Colonic mucosa (tissue), 4 donors: ENCODE measurements at regions not wholly inside any gene's neighbourhood (a gene's known extent, or its start where the extent isn't known, plus 50 kb on each side); places are given as distances from the start of the nearest gene placed in this dataset.

Experiments used
- DNase-seq: peaks from one replicate; pipeline ENCODE4 v3.0.0-alpha.2; 2020
- H3K27ac ChIP-seq: fragments of 200-600 bp; one replicate; pipeline ENCODE4 v1.8.0; 2021
- H3K27me3 ChIP-seq: fragments of 200-600 bp; one replicate; pipeline ENCODE4 v1.8.0; 2021
- H3K36me3 ChIP-seq: fragments of 200-600 bp; one replicate; pipeline ENCODE4 v1.8.0; 2021
- H3K4me1 ChIP-seq: fragments of 200-600 bp; one replicate; pipeline ENCODE4 v1.8.0; 2021; ENCODE audit warnings: mild to moderate bottlenecking
- H3K4me3 ChIP-seq: fragments of 200-600 bp; one replicate; pipeline ENCODE4 v1.8.0; 2021
- H3K9ac ChIP-seq, 2 donors: one replicate each; pipeline ENCODE4 v1.7.0; 2013; ENCODE audit warnings: control low read depth in 2 of 2, low read depth in 2 of 2, low read length in 2 of 2
- H3K9me3 ChIP-seq: fragments of 200-600 bp; one replicate; pipeline ENCODE4 v1.8.0; 2021
- CTCF ChIP-seq: fragments of 200-600 bp; IDR thresholded peaks from one replicate; pipeline ENCODE4 v1.8.0; 2022; ENCODE audit warnings: antibody characterized with exemption, mild to moderate bottlenecking
- intact Hi-C: fragments of 100-400 bp; cut with DNase I; formaldehyde crosslinking; loops from one replicate; pipeline ENCODE4 v1.14.1; 2022
- donor health status: healthy.
- donor health status: DM: no; HTN: no; CAD: no.
- donor health status: DM: no; HTN: no; CAD: no.

- no peaks in the 10 kb centered on the region for H3K4me1 ChIP-seq
- no peak for TF ChIP-seq CTCF
- no peak overlapping the region for H3K9ac ChIP-seq
- no peak for DNase-seq
- intact Hi-C loops, result no loop called here
- H3K9me3 ChIP-seq, result no peaks in the 10 kb centered on the region
- H3K4me3 ChIP-seq, result no peak overlapping the region
- H3K27me3 ChIP-seq, result no peaks in the 10 kb centered on the region
- H3K27ac ChIP-seq, result no peak overlapping the region
- no peaks in the 10 kb centered on the region for H3K36me3 ChIP-seq
Measured at GRCh38 chr6:108767418-108768165, 80.6 kb upstream of the ARMC2 start.

GRCh38 chr6:108768166-108768555 lies 80.1 kb upstream of the ARMC2 start:
- no peaks in the 10 kb centered on the region for H3K27me3 ChIP-seq
- intact Hi-C loops, result no loop called here
- H3K9me3 ChIP-seq, result no peaks in the 10 kb centered on the region
- H3K36me3 ChIP-seq, result no peaks in the 10 kb centered on the region
- H3K4me1 ChIP-seq, result no peaks in the 10 kb centered on the region
- H3K27ac ChIP-seq, result no peak overlapping the region
- no peak overlapping the region for H3K9ac ChIP-seq
- H3K4me3 ChIP-seq, result no peak overlapping the region
- DNase-seq, result no peak
- TF ChIP-seq CTCF, result no peak

DNA sequence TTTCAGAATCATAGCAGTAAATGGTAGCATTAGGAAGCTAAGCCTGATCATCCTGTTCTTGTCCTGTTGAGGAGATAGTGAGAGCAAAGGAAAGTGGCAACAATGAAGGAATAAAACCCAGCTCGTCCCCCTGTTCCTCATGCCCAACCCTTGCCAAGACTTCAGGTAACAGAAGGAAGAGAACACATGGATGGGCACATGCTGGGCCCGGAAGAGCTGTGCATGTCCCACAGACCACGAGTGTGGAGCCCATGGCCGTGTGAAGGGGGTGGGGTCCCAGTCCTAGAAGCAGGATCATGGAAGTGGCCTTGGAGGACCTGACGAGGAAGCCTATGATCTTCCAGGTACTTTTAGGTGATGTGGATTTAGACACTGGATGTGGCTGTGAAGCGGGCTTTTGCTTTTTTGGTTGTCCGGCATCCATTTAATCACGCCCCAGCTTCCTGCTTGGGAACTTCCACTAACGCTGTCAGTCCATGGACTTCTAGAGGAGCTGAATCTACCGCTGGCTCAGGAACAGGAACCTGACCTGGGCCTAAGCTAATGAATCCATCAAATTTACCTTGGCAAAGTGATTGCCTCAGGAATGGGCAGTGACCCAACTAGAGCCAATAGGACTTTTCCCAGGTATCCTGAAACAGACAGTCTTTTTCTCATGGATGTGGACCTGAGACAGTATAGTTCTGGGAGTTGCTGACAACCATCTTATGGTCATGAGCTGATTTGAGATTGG lies 79.3 kb upstream of the ARMC2 start:
- H3K9ac ChIP-seq, result no peak overlapping the region
- no peaks in the 10 kb centered on the region for H3K27me3 ChIP-seq
- no peak overlapping the region for H3K27ac ChIP-seq
- no peak for DNase-seq
- no peak overlapping the region for H3K4me3 ChIP-seq
- intact Hi-C loops, result no loop called here
- no peaks in the 10 kb centered on the region for H3K4me1 ChIP-seq
- no peak for TF ChIP-seq CTCF
- no peaks in the 10 kb centered on the region for H3K36me3 ChIP-seq
- no peaks in the 10 kb centered on the region for H3K9me3 ChIP-seq

DNA sequence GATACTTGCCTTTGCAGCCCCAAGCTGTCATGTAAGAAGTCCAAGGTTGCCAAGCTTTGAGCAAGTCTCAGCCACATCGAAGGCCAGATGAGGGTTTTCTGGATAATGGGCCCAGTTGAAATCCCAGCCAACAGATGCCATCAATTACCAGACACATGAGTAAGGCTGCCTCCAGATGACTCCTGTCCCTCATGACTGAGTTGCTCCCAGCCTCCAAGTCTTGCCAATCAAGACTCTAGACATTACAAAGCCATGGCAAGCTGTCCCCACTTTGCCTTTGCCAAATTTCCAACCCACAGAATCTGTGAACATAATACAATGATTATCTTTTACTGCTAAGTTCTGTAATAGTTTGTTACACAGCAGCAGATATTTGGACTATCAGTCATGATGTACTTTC lies 76.8 kb upstream of the ARMC2 start:
- H3K4me1 ChIP-seq, result no peaks in the 10 kb centered on the region
- no peaks in the 10 kb centered on the region for H3K36me3 ChIP-seq
- no peaks in the 10 kb centered on the region for H3K9me3 ChIP-seq
- H3K9ac ChIP-seq, result no peak overlapping the region
- no peak overlapping the region for H3K4me3 ChIP-seq
- no peak overlapping the region for H3K27ac ChIP-seq
- no peaks in the 10 kb centered on the region for H3K27me3 ChIP-seq
- TF ChIP-seq CTCF, result no peak
- intact Hi-C loops, result no loop called here
- DNase-seq, result no peak

DNA sequence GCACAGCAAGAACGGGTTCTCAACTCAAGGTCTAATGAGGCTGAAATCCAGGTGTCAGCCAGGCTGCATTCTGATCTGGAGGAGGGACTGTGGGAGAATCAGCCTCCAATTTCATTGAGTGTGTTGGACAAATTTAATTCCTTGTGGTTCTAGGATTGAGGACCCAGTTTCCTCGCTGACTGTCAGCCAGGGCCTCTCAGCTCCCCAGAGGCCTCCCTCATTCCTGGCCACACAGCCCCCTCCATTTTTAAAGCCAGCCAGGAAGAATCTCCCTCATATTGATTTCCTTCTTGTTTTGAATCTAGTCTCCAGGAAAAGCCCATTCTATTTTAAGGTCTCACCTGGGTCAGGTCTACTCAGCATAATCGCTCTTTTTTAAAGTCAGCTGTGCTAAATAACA lies 73.7 kb upstream of the ARMC2 start:
- H3K9me3 ChIP-seq, result no peaks in the 10 kb centered on the region
- H3K27me3 ChIP-seq, result no peaks in the 10 kb centered on the region
- no peak overlapping the region for H3K9ac ChIP-seq
- no peak for TF ChIP-seq CTCF
- no peak overlapping the region for H3K4me3 ChIP-seq
- H3K27ac ChIP-seq, result no peak overlapping the region
- intact Hi-C loops, result no loop called here
- no peaks in the 10 kb centered on the region for H3K4me1 ChIP-seq
- no peaks in the 10 kb centered on the region for H3K36me3 ChIP-seq
- no peak for DNase-seq
